A172 (cell line): ENCODE measurements at regions not wholly inside any gene's neighbourhood (a gene's known extent, or its start where the extent isn't known, plus 50 kb on each side); places are given as distances from the start of the nearest gene placed in this dataset.

ENCODE experiments used
- DNase-seq: peaks from one replicate; pipeline ENCODE4 v3.0.0-alpha.2; 2015; ENCODE audit warnings: low spot score

DNA sequence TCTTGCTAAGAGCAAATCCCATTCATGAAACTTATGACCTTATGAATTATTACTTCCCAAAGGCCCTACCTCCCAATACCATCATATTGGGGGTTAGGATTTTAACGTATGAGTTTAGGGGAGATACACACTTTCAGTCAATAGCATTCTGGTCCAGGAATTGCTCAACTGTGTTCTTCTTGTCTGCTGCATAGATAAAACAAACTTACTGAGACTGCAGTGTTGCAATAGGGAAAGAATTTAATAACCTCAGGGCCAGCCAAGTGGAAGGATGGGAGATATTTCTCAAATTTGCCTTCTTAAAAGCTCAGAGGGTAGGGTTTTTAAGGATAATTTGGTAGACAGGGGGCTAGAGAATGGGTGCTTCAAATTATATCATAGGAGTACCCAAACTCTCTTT lies 625.8 kb downstream of the OTOL1 start:
- DNase-seq = no peak

DNA sequence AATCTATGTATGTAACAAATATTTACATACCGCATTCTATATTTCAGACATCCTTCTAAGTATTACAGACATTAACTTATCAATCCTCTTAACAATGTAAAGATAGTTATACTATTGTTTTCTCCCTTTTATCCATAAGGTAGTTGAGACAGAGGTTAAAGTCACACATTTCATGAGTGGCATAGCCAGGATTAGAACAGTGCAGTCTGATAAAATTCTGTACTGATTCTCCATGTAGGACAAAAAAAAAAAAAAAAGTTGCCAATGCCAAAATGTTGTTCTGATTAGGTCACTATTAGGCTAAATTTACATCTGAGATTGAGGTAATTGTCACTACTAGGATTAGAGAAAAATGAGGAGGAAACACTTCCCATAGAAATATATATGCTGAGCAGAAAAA lies 629.2 kb downstream of the OTOL1 start:
- no peak for DNase-seq

DNA sequence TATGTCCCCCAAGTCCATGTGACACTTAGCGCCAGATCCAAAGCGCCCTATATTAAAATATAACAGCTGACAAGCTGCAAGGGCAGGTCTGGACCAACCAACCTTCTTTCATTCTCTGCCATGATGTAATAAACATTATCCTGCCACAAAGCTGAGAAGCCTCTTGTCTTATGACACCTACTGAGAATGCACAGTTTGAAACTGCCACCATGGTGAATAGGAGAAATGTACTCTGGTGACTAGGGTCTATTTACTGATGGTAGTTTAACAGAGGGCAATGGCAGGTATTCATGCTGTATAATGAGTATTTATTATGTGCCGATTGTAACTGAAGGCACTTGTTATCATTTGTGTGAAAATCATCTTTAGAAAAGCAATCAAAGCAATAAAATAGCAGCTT lies 634.0 kb downstream of the OTOL1 start:
- no peak for DNase-seq

DNA sequence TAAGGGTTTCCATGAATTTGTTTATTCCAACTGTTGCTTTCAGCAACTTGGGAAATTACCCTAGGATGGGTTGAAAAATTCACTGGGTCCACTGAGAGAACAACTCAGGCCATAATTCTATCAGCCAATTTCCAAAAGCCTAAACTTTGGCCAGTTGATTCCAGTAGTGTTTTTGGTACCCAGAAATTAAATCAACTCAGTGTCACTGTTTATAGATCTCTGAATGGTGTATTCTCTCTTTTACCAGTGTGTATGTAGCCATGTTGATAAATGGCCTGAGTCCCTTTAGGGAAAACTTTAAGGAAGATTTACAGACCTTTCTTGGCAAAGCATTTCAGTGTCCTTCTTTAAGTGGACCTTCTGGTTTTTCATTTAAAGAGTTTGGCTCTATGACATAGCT lies 636.4 kb downstream of the OTOL1 start:
- no peak for DNase-seq

DNA sequence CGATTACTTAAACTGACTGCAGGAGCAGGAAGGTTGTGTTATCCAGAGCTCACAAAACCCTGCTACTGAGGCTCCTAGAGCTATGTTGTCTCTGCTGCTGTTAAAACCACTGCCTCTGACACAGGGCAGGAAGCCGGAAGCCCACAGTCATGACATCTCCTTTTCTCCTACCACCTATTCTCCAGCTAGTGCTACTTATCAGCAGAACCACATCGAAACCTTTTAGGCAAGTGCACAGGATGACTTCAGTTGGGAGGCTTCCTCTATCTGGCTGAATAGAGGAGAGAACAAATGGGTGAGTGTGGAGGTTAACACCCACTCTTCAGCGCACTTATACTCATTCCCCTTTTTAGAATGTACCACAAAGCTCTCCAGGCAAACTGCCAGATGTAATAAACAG lies 638.0 kb downstream of the OTOL1 start:
- DNase-seq = no peak

DNA sequence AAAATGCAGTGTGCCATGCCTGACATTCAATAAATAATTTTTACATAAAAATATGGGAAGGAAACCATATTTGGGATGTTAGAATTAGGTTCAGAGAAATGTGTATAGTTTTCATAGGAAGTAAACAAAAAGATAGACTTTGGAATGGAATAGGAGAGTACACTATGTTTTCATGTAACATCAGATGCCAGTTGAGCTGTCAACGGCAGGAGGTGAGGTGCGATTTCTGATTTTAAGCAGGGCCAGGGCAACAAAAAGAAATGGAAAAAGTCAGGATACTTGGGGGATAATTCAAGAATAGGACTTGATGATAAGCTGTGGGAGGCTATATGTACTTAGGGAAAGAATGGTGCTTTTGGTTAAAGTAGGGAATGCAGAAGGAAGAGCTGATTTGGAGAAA lies 639.5 kb downstream of the OTOL1 start:
- DNase-seq = no peak

DNA sequence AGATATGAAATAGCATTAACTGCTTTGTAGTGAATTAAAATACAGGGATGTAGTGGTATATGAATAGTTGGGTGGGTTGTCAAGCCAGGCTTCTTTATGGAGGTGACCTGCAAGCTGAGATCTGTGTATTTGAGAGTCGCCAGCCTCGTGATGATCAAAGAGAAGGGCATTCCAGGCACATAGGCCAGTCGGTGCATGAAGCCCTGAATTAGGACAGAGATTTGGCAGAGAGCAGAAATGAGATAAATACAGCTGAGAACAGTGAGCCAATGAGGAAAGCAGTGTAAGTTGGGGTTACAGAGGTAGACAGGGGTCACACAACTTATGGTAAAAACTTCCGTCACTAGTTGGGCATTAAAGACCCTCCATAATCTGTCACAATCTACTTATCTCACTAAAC lies 641.9 kb downstream of the OTOL1 start:
- no peak for DNase-seq

DNA sequence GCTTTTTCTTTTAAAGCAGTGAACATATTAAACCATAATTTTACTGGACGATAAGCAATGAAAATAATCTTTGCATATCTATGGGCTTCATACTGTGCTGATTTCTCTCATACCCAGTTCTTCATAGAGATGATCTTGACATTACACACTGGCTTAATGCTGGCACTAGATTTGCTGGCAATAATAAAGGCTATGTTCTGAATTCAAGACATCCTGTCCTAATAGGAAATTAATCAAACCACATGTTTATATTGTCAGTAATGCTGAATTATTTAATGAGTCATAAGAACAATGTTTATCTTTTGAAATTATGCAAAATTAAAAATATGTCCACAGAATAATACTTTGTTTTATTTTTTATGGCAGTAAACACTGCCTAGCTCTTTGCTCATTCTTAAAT lies 643.2 kb downstream of the OTOL1 start:
- no peak for DNase-seq

DNA sequence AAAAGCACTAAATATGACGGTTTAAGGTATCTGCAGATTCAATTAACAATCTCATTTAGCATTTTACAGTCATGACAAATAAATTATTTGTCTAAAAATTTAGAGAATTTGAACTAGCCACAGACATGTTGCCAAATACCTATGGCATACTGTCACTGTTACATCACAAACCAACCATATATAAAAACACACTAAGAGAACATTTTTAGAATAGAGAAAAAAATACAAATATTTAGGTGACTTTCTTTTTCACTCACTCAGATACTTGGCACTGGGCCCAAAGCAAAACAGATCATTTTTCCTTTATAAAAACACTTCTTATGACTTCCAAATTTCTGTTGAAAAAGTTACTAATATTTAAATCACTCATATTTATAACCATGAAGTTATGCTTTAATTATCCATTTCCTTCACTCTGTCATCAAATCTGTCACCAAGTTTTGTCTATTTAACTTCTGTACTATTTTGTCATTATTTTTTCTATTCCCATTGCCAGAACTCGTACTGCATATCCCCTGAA lies 644.7 kb downstream of the OTOL1 start:
- peak; percentile 46 for DNase-seq

DNA sequence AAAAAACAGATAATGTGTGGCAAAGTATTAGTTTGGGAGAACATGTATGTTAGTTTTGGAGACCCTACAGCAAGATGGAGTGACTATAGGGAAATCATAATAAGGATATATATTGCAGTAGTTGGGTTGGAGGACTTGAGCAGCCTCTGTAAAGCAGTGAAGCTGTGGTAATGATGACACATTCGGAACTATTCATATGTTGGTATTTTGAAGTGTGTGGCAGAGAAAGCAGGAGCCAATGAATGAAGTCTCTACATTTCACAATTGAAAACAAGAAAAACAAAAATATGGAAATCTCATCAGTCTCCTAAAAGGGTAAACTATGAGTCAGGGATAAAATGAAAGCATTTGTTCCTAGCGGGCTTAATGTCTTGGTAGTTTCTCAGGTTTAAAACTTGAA lies 645.9 kb downstream of the OTOL1 start:
- peak; percentile 59 for DNase-seq

DNA sequence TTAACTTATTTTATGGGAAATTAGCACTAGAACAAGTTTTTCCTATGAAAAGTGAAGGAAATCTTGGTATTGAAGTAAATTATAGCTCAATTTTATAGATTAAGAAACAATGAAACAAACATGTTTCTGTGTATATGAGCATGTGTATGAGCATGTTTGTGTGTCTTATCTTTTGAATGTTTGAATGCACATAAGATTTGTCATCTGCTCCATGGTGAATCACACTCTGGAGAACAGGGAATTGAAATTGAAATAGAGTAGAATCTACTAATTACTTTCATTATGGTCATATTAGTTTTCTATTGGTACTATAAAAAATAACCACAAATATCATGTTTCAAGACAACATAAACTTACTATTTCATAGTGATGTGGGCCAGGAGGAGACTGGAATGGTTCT lies 646.6 kb downstream of the OTOL1 start:
- no peak for DNase-seq

DNA sequence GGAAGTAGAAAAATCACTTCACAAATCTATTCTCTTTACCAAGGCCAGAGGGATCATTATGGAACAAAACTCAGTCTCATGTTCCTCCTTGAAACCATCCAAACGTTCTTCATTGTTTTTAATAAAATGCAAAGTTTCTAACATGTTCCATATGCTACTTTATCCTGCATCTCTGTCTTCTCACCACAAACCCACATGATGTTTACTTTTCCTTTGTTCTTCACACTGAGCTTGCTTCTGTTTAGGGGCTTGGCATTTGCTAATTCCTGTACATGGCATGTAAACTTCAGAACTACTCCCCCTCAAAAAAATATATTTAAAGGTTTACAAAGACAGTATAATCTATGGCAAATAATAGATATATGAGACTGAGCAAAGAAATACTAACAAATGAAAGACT lies 651.4 kb downstream of the OTOL1 start:
- DNase-seq = no peak

DNA sequence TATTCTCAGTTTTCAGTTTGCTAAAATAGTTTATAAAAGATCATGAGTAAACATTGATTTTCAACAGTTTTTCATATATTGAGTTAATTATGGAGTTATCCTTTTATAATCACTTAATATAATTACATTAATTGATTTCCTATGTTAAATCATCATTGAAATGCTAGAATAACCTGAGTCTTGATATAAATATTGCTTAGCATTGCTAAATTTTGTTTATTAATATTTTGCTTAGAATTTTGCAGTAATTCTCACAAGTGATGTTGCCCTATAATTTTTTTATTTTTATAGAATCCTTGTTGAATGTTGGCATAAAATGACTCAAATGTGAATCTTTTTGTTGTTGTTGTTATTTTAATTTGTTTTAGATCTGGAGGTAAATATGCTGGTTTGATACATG lies 654.2 kb downstream of the OTOL1 start:
- no peak for DNase-seq

DNA sequence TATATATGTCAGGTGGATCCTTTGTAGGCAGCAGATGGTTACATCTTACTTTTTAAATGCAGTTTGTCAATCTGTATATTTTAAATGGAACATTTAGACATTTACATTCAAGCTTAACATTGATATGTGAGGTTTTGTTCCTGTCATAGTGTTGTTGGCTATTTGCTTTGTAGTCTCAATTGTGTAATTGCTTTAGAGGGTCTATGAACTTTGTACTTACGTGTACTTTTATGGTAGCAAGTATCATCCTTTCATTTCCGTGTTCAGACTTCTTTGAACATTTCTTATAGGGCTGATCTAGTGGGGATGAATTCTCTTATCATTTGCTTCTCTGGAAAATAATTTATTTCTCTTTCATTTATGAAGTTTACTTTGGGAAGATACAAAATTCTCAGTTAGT lies 656.0 kb downstream of the OTOL1 start:
- no peak for DNase-seq

DNA sequence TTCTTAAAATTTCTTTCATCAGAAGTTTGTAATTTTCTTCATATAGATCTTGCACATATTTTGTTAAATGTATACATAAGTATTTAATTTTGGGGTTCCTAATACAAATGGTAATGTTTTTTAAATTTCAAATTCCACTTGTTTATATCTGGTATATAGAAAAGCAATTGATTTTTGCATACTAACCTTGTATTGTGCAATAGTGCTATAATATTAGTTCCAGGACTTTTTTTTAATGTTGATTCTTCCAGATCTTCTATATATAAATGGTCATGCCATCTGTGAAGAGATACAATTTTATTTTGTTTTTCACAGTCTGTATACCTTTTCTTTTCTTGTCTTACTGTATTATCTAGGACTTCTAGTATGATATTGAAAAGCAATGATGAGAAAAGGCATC lies 665.0 kb downstream of the OTOL1 start:
- DNase-seq = no peak

DNA sequence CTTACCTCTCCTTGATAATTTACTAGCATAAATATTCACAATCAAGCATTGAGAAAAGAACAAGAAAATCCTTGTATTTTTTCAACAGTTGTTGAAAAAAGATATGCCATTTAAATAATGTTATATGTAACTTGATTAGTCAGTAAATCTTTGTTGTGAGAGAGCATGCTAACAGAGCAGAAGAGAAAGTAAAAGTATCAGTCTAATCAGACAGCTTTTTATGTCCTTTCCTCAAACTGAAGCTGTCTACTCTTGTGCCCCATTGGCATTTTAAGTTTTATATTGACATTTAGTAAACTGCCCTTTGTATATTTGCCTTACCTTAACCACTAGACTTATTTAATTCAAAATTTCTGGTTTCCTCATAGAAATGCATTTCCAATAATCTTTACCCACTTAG lies 668.7 kb downstream of the OTOL1 start:
- no peak for DNase-seq

DNA sequence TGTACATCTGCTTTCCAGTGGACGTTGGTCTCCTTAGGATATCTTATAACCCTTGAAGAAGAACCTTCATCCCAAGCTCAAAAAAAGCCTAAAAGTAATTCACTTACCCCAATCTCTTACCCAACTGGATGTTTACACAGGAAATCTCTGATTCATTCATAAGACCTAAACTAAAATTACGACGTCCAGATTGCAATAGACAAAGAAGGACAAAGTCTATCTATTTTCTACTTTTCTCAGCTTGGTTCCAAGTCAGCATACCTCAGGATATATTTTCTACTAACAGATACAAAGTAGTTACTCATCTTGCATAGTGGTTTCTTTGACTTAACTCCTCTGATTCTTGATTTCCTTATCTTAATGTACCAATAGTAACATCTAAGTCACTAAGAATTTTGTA lies 669.9 kb downstream of the OTOL1 start:
- DNase-seq = no peak

DNA sequence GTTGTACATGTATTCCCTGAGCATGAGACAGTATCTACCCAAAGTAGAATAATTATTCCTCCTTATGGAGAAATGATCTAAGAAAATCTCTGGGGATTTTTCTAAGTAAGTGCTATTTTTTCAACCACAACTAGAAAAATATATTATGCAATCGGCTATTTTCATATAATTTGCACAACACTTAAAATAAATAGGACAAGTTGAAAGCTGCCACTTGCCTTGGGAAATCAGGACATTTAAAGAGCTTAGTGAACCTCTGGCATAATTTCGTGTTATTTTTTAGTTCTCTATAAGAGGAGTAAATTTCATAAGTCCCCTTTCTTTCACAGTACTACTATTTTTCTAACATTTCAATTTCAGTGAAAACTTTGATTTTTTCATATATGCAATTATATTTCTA lies 672.1 kb downstream of the OTOL1 start:
- no peak for DNase-seq

DNA sequence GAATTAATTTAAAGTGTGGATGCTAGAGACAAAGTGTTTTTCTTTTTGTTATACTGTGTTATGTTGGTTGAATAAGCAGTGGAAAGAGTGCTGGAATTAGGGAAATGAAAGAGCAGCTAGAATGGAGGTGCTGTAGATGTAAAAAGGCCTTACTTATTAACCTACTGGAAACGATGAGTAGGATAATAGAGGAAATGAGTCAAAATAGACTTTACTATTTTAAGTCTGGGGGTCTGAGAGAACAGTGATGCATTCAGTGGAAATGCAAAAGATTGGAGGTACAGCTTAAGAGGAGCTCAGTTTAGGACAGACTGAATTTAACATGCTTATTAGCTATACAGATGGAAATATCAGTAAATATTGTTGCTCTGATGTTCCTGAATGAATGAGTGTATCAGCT lies 674.0 kb downstream of the OTOL1 start:
- peak; percentile 44 for DNase-seq

DNA sequence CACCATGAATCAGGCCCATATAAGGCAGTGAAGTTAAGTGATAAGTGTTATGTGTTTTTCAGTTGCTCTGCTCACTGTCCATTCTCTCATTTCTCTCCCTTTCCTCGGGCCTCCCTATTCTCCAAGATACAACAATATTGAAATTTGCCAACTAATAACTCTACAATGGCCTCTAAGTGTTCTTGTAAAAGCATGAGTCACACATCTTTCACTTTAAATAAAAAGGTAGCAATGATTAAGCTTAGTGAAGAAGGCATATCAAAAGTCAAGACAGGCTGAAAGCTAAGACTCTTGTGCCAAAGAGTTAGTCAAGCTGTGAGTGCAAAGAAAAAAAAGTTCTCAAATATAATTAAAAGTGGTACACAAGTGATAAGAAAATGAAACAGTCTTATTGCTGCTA lies 675.4 kb downstream of the OTOL1 start:
- DNase-seq = no peak

DNA sequence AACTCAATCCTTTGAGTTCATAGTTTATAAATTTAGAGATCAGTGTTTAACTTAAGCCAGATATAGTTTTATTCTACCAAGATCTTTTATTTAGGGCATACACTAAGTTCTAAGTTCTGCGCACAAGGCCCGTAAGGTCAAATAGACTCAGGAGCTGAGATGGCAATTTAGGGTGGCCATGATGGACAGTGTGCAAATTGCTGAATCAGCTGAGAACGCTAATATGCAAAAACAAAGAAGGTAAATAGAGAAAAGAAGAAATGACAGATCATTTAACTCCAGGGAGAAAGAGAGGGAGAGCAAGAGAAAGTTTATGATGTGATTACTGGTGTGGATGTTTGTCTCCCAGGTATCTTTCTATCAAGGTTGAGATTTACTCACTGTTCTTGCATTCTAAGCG lies 678.5 kb downstream of the OTOL1 start:
- DNase-seq = no peak

DNA sequence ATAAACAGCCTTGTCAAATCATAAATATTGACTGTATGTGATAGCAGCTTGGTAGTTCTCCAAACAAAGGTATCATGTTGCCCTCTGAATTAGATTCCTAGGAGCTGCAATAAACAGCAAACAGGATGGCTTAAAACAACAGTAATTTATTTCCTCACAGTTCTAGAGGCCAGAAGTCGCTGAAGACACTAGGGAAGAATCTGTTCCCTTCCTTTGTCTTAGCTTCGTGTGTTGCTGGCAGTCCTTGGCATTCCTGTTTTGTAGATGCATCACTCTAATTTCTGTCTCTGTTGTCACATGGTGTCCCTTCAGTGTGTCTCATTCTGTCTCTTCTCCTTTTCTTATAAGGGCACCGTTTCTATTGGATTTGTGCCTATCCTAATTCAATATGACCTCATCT lies 679.3 kb downstream of the OTOL1 start:
- DNase-seq = no peak

DNA sequence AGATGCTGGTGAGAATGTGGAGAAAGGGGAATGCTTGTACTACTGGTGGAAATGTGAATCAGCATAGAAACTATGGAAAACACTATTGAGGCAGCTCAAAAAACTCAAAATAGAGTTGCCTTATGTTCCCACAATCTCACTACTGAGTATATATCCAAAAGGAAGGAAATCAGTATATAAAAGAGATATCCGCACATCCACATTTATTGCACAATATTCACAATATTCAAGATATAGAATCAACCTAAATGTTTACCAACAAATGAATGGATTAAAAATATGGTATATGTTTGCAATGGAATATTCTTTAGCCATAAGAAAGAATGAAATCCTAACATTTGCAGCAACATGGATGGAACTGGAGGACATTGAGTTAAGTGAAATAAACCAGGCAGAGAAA lies 686.8 kb downstream of the OTOL1 start:
- no peak for DNase-seq

DNA sequence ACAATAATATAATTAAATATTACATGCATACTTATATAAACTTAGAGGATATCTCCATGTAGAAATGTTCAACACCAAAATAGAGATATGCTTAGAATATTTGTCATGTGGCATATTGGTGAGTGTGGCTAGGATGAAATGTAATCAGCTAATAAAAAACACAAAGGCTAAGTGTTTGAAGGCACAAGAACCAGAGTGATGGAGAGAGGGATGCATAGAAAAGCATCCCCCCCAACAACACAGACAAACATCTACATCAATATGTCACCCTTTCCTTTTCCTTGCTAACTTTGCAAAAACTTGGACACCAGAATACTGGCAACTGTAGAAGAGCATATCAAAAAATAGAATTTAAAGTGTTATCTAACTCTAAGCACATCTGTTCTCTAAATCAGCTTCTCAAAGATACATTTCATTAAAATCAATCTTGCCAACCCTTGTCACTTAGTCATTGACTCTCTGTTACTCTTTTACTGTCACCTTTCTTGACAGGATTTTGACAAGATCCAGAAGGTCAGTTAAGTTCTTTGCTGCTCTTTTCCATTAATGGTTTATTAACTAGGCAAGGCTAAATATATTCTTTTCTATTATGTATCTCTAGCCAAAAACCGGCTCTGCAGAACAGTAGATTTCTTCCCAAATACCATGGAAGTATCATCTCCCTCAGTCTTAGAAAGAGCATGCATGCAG lies 695.9 kb downstream of the OTOL1 start:
- DNase-seq = no peak
